Endothelial cell of umbilical vein (primary cell): ENCODE measurements at regions not wholly inside any gene's neighbourhood (a gene's known extent, or its start where the extent isn't known, plus 50 kb on each side); places are given as distances from the start of the nearest gene placed in this dataset.

Source experiments
- CTCF ChIP-seq, 2 donors: IDR thresholded peaks; 1 replicate in 1 of 2; 2 replicates in 1 of 2; pipeline ENCODE4 v1.5.1; 2011; ENCODE audit warnings: low read length in 2 of 2, mild to moderate bottlenecking in 2 of 2, moderate library complexity in 2 of 2, control low read depth in 1 of 2, inconsistent platforms in 1 of 2, low read depth in 1 of 2; ENCODE audit not compliant: insufficient read depth in 1 of 2; ENCODE audit errors: extremely low read depth in 1 of 2
- POLR2AphosphoS5 ChIP-seq: IDR thresholded peaks from 2 replicates; pipeline ENCODE4 v1.6.1; 2012; ENCODE audit warnings: low read depth, mild to moderate bottlenecking, control low read depth, low read length, moderate library complexity; ENCODE audit not compliant: insufficient read depth

- TF ChIP-seq CTCF (IDR thresholded peaks at IDR 0.05; ENCODE audit: extremely low read depth in 1 of 2, insufficient read depth in 1 of 2, low read depth in 1 of 2, low read length in 2 of 2) = no peak
- TF ChIP-seq POLR2AphosphoS5 = no peak
These were observed 118.8 kb upstream of the VIPR2 start for GRCh38 chr7:159263430-159263829.
